Iris pigment epithelial cell (primary cell): ENCODE measurements at regions not wholly inside any gene's neighbourhood (a gene's known extent, or its start where the extent isn't known, plus 50 kb on each side); places are given as distances from the start of the nearest gene placed in this dataset.
A peak's percentile ranks its signal among the peaks of the same experiment; 100 is the strongest.
"Not testable (repeated sequence)": the region's sequence is repeated elsewhere in the genome, so short reads cannot be mapped to it uniquely, and the experiment has no call there.

Source experiments
- DNase-seq: peaks from one replicate; pipeline ENCODE4 v3.0.0-alpha.2; 2011; ENCODE audit warnings: low read depth

DNA sequence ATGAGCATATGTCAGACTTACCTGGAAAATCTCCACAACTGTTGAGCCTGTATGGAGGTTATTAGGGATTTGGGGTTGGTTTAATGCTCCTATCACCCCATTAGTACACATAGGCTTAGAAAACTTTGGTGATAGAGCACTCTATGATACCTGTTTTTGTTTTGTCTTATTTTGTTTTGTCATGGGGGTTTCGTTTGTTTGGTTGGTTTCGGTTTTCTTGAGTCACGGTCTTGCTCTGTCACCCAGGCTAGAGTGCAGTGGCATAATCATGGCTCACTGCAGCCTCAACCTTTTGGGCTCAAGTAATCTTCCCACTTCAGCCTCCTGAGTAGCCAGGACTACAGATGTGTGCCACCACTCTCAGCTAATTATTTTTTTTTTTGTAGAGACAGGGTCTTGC is 70.0 kb downstream of the MZT1 start:
- no peak for DNase-seq

- no peak for DNase-seq
These were observed 71.1 kb downstream of the MZT1 start for GRCh38 chr13:72656357-72656756.

DNA sequence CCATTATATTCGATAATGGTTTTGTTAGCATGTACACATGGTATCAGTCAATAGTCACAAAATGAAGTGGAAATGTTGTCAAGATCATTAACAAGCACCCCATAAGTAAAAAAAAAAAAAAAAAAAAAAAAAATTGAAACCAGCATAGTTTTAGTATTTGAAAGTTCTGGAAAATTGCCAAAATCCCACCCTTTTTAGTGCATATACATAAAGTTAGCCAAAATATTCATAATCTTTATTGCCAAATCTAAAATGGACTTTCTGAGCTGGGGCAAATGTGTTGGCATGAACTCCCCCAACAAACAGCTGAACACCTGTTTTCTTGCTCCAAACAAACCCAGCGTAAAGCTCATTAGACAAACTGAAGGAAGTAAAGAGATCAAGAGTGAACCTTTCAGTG is 73.9 kb downstream of the MZT1 start:
- no peak for DNase-seq

DNA sequence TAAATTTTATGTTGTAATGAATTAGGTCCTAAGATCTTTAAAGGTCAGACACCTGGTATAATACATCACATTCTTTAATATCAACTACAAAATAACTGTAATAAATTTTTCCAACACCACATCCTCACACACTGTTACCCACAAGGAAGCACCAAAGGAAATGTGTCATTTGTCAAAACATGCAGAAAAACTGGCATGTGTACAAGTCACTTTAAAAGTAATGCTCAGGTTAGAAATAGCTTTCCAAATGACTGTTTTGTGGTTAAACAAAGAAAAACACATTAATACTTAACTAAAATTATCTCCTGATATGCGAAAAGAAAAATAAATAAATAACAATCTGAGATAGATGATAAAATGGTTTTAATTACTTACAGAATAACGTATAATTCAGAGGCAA is 74.7 kb downstream of the MZT1 start:
- peak; percentile 31 for DNase-seq

DNA sequence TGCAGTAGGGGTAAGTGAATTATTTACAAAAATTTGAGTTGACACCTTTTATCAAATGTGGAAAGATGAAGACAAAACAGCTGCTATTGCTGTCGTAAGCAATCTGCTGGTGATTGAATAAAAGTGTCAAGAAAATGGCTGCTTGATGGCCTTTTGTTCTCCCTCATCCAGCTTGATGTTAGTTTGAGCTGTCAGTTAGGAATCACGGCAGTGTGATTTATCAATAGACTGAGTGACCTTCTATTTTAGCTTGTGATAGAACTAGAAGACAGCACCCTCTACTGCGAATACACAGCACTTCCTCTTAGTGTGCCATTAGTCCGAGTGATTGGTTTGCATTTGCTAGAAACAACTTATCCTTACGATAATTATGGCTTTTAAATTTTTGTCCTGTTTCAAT is 76.3 kb downstream of the MZT1 start:
- DNase-seq, result no peak

GRCh38 chr13:72650051-72650700 is 77.3 kb downstream of the MZT1 start:
- DNase-seq, result no peak

GRCh38 chr13:72648513-72649065 is 78.8 kb downstream of the MZT1 start:
- DNase-seq, result no peak

GRCh38 chr13:72647422-72647821 is 80.0 kb downstream of the MZT1 start:
- DNase-seq, result no peak

DNA sequence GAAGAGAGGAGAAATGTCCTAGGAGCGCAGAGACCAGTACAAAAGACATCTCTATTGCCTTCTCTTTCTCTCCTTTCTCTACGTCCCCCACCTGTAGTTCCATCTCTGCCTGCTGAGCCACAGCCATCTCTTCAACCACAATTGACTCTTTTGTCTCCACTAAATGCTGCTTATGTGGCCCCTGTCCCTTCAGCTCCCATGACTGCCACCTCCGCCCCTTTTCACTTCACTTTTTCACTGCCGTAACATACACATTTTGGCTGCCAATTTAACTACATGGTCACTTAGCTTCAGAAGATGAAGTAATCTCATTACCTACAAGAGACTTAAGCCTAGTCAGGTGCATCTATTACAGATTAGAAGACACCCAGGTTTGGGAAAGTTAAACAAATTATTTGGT is 81.9 kb downstream of the MZT1 start:
- no peak for DNase-seq

DNA sequence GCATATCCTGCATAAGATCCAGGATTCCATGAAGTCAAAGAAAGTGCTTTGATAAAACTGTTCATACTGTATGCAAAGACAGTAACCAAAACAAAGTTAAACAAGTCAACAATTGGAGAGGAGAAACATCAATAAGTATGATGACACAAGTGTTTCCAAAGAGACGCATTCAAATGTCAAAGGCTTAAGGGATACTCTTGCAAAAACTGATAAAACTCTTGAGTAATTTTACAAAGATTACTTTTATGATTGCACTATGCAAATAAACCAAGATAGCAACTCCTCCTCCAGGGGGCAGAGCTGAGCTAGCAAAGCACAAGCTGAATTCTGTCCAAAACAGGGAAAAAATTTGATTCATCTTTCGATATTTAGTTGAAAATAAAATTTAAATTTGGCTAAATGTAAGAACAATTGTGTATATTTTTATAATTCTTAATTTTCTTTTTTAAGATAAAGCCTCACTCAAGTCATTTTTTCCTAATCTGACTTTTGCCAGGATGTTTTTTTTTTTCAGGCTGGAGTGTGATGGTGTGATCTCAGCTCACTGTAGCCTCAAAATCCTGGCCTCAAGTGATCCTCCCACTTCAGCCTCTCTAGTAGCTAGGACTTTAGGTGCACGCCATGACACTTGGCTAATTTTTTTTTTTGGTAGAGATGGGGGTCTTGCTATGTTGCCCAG is 84.0 kb downstream of the MZT1 start:
- peak; percentile 67 for DNase-seq

- DNase-seq, result no peak
These were observed 88.1 kb downstream of the MZT1 start for GRCh38 chr13:72639377-72639776.

DNA sequence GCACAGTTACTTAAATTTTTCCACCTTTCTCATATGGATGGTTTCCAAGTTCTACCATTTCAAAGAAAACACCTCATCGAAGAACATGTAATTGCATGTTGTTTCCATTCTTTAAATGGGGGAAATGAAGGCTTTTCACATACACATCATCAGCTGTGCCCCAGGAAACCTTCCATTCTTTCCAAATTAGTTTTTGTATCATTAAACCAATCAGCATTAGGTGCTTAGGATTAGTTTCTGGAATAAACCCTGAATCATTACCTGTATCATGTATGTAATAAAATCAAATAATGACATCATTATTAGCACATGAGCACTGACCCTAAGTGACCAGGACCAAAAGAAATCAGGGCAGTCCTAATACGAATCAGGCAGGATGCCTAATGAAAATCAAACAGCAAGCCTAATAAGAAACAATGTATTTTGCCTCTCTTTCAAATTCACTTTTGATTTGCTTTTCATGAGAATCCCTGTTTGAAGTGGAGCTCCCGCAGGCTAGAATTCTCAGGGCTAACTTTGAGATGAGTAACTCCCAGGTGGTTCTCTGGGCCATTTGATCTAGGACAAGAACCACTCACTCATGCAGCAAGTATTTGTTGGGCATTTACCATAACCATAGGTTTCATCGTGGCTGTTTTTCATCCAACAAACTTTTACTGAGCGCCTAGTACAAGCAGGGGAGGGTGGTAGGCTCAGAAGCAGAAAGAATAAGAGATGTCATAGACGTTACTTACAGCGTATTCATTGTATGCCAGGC is 89.2 kb downstream of the MZT1 start:
- DNase-seq, result peak; percentile 22

- no peak for DNase-seq
These were observed 89.9 kb downstream of the MZT1 start for GRCh38 chr13:72637561-72637960.

DNA sequence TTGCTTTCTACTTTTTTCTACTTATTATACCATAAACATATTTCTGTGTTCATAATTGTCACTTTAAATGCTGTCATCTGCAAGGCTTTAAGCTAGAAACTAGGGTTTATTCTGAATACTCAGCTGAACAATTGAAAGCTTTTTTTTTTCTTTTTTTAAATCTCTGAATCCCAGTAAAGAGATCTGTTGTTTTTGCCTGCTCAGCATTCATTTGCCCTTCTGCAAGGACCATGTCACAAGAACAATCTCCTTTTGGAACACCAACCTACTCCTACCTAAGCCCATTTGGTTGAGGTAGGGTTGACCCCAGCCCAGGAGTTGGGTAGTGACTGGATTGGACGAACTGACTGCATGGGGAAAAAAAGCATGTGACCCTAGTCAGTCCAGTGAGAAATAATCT is 92.6 kb downstream of the MZT1 start:
- DNase-seq, result no peak

- DNase-seq, result no peak
These were observed 104.9 kb downstream of the MZT1 start for GRCh38 chr13:72622546-72622945.

- no peak for DNase-seq
These were observed 106.6 kb downstream of the MZT1 start for GRCh38 chr13:72620874-72621273.

GRCh38 chr13:72617951-72618350 is 109.5 kb downstream of the MZT1 start:
- DNase-seq, result no peak

- no peak for DNase-seq
These were observed 110.2 kb downstream of the MZT1 start for GRCh38 chr13:72617186-72617585.

DNA sequence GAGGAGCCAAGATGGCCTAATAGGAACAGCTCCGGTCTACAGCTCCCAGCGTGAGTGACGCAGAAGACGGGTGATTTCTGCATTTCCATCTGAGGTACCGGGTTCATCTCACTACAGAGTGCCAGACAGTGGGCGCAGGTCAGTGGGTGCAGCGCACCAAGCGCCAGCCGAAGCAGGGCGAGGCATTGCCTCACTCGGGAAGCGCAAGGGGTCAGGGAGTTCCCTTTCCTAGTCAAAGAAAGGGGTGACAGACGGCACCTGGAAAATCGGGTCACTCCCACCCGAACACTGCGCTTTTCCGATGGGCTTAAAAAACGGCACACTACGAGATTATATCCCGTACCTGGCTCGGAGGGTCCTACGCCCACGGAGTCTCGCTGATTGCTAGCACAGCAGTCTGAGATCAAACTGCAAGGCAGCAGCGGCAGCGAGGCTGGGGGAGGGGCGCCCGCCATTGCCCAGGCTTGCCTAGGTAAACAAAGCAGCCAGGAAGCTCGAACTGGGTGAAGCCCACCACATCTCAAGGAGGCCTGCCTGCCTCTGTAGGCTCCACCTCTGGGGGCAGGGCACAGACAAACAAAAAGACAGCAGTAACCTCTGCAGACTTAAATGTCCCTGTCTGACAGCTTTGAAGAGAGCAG is 117.1 kb downstream of the MZT1 start:
- not testable (repeated sequence) for DNase-seq

GRCh38 chr13:72599178-72599743 is 128.2 kb downstream of the MZT1 start:
- DNase-seq, result no peak

- DNase-seq, result peak; percentile 4
These were observed 137.2 kb downstream of the MZT1 start for GRCh38 chr13:72590091-72590740.

DNA sequence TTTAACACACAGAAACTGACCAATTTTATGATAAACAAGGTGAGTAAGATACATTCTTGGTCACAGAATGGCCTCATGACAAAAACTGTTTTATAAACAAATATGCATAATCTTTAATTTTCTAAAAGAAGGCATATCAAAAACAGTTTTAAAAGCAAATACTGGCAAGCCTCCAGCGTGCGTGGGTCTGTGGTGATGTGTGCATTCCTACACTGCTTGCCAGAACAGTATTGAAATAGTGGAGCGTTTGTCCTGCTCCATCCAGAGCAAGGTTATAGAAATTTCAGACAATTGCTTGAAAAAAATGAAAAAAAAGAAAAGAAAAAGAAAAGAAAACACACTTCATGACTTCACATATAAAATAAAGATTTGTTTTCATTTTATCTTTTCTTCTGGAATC is 140.9 kb downstream of the MZT1 start:
- DNase-seq, result peak; percentile 49
